ENCODE measurements at regions not wholly inside any gene's neighbourhood (a gene's known extent, or its start where the extent isn't known, plus 50 kb on each side); places are given as distances from the start of the nearest gene placed in this dataset.
"Not testable (repeated sequence)": the region's sequence is repeated elsewhere in the genome, so short reads cannot be mapped to it uniquely, and the experiment has no call there.

DNA sequence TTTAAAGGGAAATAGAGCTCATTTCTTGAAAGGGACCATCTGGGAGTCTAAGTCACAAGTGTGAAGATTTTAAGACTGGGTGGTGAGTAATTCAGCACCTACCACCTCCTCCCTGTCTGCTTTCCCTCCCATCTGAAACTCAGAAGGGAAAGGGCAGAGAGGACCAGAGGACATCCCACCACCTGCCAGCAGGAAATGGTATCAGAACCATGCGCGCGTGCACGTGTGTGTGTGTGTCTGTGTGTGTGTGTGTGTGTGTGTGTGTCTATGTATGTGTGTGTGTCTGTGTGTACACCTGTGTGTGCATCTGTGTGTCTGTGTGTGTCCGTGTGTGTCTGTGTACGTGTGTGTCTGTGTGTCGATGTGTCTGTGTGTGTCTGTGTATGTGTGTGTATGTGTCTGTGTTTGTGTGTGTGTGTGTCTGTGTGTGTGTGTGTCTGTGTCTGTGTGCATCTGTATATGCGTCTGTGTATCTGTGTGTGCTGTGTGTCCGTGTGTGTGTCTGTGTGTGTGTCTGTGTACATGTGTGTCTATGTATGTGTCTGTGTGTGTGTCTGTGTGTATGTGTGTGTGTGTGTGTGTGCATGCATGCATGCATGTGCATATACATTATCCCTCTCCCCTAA is 76.8 kb downstream of the ZFP36L2 start:
- in situ Hi-C loops (cut with MboI; ENCODE audit: low sequenced_read_pairs) = no loop called here

DNA sequence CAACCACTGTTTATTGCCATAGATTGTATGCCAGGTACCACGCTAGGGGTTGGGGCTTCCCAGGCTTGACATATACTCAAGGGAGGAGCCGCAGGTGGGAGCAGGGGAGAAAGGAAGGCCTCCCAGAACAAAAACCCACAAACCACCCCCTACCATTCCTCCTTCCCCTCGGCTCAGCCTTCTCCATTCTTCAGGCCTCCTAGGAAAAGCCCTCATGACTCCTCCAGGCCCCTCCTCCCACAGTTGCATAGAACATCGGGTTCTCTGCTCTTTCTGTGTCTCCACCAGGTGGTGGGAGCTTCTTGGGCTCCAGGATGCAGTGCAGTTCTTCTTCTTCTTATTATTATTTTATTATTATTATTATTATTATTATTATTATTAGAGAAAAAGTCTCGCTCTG is 80.3 kb downstream of the ZFP36L2 start:
- in situ Hi-C loops (cut with MboI; ENCODE audit: low sequenced_read_pairs) = no loop called here

DNA sequence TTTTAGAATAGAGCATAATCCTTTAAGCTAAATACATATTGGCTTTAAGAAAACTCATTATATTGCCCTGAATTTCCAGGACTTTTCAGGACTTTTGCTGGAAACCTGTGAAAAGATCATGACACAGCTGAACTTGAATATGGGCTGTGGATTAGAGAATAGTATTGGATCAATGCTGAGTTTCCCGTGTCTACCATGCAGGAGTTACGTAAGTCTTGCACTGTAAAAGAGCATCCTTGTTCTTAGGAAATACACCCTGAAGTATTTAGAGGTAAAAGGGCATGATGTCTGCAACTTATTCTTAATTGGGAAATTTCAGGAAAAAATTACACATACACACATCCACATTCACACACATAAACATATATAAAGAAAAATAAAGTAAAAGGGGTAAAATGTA is 82.1 kb downstream of the ZFP36L2 start:
- in situ Hi-C loops (cut with MboI; ENCODE audit: low sequenced_read_pairs) = no loop called here

DNA sequence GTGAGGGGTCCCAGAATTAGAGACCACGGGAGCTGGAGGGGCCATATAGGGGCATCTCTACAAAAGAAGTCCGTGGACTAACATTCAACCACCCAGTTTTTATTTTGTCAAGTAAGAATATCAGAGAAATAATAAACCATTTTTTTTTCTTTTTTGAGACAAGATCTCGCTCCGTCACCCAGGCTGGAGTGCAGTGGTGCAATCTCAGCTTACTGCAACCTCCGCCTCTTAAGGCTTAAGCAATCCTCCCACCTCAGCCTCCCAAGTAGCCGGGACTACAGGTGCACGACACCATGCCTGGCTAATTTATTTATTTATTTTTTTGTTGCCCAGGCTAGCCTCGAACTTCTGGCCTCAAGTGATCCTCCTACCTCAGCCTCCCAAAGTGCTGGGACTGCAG is 82.7 kb downstream of the ZFP36L2 start:
- in situ Hi-C loops (cut with MboI; ENCODE audit: low sequenced_read_pairs) = no loop called here

DNA sequence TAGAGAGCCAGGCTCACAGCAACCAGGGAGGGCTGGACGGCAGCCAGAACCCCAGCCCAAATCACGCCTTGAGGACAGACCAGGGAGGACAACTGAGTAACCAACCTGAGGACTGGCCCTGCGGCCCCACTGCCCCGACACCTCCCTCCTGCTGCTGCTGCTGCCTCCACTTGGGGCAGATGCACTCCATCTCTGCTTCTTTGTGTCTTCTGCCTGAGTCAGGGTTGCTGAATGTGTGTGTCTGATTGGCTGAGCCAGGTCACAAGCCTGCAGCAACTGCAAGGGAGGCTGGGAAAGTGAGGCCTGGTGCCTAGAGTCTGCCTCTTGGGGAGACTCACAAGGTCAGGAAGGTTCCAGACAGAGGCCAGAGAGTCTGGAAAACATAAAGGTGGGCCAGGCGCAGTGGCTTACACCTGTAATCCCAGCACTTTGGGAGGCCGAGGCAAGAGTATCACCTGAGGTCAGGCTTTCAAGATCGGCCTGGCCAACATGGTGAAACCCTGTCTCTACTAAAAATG is 83.4 kb downstream of the ZFP36L2 start:
- in situ Hi-C loops (cut with MboI; ENCODE audit: low sequenced_read_pairs) = no loop called here

DNA sequence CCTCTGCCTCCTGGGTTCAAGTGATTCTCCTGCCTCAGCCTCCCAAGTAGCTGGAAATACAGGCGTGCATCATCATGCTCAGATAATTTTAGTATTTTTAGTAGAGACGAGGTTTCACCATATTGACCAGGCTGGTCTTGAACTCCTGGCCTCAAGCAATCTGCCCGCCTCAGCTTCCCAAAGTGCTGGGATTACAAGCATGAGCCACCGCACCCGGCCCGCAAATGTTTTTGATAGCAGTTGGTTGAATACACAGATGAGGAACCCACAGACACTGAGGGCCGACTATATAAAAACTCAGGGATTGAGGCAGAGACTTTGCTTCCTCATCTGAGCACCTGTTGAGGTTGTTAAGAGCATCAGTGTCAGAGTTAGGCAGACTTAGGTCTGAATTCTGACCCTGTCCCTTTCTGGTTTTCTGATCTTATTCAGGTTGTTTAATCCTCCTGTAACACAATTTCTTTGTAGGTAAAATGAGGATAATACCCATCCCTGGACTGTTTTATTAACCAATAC is 84.7 kb downstream of the ZFP36L2 start:
- in situ Hi-C loops (cut with MboI; ENCODE audit: low sequenced_read_pairs) = not testable (repeated sequence)

DNA sequence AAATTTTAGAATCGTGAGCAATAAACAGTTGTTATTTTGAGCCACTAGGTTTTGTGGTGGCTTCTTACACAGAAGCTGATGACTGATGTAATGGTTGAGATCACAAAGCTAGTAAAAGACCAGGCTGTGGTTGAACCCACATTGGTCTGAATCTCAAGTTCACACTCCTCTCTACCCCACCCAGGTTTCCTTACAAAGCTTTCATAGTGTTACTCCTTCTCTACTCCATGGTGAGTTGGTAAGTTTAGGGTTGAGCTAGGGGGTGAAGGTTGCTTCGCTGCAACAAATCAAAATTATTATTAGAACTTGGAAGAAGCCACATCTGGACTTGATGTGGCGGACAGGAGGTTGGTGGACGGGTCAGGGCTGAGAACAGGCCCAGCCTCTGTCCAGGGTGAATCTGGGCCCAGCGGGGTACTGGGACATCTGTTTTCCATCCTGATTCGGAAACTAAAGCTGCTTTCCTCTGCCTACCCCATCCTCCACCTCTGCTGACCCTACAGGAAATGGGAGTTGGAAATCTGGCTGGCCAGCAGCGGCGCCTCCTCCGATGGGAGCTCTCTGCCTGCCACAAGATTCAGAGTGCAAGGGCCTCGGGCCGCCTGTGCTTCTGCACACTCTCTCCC is 86.3 kb downstream of the ZFP36L2 start:
- in situ Hi-C loops (cut with MboI; ENCODE audit: low sequenced_read_pairs) = no loop called here

DNA sequence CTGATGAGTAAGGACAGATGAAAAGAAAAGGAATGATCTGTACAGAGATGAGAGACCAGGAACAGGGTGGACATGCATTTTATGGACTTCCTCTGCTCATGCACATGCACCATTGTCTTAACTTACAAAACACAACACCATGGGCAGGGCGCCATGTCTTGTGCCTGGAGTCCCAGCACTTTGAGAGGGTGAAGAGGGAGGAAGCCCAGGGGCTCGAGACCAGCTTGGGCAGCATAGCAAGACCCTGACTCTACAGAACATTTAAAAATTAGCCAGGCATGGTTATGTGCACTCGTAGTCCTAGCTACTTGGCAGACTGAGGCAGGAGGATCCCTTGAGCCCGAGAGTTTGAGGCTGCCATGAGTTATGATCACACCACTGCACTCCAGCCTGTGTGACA is 86.9 kb downstream of the ZFP36L2 start:
- in situ Hi-C loops (cut with MboI; ENCODE audit: low sequenced_read_pairs) = no loop called here

DNA sequence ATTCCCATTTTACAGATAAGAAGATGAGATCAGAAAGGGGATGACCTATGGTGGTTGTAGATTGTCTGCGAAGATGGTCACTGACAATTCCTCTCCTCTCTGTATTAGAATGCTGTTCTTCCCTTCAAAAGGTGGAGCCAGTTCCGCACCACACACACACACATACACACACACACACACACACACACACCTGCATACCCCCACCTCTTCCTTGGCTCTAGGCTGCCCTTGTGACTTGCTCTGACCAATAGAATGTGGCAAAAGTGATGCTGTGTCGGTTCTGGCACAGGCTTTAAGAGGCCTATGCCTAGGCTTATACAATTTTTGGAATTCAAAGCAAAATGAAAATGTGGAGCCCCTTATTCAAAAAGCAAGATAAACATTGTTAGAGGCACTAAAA is 88.0 kb downstream of the ZFP36L2 start:
- in situ Hi-C loops (cut with MboI; ENCODE audit: low sequenced_read_pairs) = no loop called here

DNA sequence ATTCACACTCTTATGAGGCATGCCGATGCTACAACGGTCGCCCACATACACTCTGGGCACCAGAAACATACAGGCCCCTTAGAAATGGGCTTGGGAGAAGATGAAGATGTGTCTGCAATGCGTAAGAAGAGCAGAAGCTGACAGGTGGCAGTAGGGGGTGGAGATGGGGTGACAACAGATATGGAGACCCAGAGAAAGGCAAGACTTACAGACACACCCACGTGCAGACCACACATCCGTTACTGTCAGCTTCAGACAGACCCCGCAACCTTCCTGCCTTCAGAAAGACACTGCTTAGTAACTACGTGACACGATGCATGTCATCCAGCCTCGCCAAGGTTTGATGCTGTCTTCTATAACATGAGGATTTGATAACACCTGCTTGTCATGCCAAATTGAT is 89.5 kb downstream of the ZFP36L2 start:
- in situ Hi-C loops (cut with MboI; ENCODE audit: low sequenced_read_pairs) = no loop called here

DNA sequence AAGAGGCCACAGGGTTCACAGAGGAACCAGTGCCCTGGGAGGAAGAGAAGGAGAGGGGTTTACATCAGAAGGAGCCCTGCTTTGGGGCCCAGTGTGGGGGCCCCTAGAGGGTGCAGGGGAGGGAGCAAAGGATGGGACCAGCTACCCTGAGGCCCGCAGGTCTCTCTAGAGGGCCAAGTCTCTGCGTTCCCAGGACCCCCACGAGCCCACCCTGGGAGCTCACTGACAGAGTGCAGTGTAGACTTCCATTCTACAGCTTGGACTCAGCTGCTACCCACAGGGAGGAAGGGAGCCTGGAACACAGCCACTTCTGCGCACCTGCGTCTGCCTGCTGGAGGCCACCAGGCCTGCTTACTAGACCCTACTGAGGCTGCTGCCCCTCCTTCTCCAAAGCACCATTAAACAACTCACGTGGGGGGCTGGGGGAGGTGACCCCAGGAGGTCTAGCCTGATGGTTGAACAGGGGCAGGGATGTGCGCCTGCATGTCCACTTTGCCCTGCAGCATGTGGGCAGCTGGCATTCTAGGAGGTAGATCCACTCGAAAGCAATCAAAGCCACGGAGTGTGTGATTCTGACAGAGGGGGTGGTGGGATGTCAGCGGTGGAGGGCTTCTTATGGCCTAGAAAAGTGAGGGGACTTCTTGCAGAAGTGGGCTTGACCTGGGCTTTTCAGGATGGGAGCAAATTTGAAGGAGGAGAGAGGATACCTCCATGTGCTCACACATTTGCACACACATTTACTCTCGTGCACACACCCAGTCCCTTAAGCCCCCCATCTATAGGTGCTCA is 90.2 kb downstream of the ZFP36L2 start:
- in situ Hi-C loops (cut with MboI; ENCODE audit: low sequenced_read_pairs) = no loop called here

DNA sequence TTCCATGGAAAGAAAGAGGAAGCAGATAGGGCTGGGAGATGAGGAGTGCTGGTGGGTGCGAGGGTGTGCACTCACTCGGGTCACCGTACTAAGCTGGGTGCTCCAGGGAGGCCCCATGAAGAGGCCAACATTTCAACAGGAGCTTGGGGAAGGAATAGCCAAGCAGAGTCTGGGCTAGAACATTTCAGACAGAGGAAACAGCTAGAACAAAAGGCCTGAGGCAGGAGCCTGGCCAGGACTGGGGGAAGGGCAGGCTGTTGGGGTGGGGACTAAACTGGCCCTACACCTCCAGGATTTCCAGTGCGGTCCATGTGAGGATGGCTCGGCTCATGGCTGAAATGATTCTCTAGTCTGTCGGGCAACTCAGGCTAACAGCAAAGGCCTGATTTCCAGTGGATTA is 90.8 kb downstream of the ZFP36L2 start:
- in situ Hi-C loops (cut with MboI; ENCODE audit: low sequenced_read_pairs) = no loop called here

DNA sequence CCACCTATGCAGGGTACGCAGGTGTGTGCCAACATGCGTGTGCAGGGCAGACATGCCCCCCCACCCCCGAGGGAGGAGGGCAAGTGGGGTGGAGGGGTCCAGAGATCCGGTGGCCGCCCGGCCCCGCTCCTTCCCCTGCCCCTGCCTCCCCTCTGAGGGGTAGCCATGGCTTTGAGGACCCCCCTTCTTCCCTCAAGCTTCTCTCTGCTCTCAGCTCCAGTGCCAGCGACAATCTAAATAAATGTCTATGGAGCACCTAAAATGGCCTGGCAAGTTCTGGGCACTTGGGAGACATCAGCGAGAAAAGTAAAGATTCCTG is 91.9 kb downstream of the ZFP36L2 start:
- in situ Hi-C loops (cut with MboI; ENCODE audit: low sequenced_read_pairs) = no loop called here

DNA sequence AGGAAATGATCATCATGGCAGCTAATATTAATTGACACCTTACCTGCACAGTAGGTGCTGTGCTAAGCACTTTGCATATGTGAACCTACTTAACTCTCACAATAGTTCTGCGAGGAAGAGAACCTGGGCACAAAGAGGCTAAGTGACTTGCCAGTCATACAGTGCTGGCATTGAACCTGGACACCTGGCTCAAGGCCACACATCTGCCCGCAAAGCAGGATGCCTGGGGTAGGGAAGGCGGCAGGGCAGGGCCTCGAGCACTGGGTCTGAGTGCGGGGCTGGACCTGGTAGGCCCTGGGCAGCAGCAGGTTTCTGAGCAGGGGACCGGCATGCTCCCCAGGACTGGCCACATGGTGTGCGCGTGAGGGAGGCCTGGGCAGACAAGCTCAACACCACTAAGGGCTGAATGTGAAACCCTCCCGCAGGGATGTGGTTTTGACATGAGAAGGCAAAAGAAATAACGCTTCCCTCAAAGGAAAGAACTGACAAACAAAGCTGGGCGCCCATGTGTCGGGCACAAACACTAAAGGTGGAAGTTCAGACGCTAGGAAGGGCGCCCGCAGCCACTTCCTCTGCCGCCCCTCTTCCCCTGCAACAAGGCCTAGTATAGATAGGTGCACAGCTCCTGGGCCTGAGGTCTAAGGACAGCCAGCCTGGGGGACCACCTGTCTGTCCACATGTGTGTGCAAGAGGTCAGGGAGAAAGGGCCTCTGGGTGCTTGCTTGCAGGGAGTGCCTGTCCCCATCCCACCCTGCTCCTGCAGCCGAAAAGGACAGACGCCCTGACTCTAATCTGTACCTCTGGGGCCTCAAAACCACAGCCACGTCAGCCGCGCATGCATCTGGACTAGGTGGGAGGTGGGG is 92.5 kb downstream of the ZFP36L2 start:
- in situ Hi-C loops (cut with MboI; ENCODE audit: low sequenced_read_pairs) = no loop called here

DNA sequence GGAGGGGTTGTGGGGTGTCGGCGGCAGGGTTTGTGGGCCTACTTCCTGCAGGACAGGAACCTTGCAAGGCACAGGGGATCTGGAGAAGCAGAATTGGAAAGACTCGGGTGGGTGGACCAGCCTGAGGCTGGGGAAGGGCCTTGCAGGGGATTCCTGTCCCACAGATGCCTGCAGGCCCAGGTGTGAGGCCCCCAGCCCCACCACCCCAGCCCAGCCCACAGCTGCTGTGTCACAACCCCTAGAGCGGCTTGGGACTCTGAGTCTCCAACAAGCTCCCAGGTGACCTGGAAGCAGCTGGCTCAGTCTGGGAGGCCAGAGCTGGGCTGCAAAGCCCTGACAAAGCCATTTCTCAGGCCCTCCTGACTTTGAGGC is 93.1 kb downstream of the ZFP36L2 start:
- in situ Hi-C loops (cut with MboI; ENCODE audit: low sequenced_read_pairs) = no loop called here

DNA sequence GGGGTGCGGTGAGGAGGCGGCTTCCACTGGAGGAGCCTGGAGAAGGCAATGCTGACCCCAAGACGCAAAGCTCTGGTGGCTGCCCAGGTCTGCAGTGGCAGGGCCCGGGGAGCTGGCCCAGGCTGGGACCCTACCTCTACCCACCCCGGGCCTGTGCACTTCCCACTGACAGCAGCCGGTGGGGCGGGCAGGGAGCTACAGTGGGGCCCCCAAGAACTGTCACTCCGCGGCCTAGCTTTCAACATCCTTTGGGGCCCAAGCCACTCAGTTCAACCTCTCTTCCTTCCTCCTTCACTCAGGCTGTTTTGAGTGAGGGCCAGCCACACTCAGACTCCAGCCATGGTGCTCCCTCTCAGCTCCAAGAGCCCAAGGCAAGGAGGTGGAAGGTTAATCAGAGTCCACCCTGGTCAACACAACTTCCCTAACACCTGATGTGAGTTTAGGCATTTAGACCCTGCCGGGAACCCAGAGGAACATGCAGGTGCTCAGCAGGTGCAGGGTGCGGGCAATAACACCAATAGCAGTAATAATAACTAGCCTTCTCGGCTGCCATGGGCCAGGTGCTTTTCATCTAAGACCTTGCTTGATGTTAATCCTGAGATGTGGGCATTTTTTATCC is 93.6 kb downstream of the ZFP36L2 start:
- in situ Hi-C loops (cut with MboI; ENCODE audit: low sequenced_read_pairs) = no loop called here

DNA sequence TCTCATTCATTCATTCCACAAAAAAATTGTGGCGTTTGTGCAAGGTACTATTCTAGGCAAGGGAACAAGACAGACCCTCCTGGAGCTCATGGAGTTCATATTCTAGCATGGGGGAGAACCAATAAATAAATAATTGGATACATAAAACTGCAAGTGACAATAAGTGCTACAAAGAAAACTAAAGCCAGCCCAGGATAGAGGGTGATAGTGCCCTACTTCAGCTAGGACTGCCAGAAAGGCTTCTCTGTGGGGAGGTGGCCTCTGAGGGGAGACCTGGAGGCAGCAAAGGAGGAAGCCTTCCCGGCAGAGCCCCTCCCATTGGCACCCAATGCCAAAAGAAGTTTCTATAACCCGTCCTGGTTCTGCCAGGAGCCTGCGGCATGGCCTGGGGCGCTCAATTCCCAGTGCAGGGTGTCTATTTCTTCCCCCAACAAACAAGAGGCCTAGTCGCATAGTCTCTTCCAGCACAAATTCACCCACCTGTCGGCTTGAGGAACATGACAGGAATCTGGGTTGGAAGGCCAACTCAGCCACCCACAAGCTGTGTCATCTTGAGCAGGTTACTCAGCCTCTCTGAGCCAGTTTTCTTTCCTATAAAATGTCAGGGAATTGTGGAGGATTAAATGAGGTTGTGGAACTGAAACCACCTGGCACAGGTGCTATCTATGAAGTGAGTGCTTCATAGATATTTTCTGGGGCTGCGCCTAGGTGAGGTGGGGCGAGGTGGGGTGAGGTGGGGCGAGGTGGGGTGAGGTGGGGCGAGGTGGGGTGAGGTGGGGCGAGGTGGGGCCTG is 94.3 kb downstream of the ZFP36L2 start:
- in situ Hi-C loops (cut with MboI; ENCODE audit: low sequenced_read_pairs) = no loop called here

DNA sequence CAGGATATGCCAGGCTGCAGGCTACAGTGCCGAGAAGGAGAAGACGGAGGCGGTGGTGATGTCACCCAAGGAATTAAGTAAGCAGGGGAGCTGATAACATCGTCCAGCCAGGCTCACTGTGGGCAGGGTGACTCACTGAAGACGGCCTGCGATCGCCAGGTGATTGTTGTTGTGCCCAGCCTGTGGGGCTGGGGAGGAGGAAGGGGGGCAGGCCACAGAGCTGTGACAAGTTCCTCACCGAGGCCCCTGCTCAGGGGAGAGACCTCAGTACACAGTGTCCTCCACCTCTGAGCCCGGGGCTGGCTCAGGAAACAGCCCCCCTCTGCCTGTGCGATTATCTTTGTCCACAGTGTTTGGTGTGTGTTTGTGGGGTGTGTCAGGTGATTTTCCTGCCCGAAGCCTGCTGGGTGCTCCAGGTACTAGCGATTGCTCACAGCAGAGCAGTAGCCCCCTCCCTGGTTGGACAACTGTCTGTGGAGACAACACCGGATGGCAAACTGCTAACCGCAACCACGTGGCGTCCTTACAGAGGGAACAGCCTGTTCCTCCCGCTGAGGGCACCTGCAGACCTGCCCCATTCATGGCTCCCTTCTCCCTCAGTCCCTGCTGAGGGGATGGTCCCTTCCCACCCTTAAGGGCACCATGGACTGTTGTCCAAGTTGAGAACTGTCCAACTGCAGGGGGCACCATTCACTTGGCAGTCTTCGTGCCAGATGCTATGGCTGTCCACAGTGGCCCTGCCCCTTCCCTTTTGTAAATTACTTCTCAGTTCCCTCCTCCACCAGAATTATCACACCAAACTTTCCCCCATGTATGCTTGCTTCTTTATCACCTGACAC is 95.1 kb downstream of the ZFP36L2 start:
- in situ Hi-C loops (cut with MboI; ENCODE audit: low sequenced_read_pairs) = no loop called here

DNA sequence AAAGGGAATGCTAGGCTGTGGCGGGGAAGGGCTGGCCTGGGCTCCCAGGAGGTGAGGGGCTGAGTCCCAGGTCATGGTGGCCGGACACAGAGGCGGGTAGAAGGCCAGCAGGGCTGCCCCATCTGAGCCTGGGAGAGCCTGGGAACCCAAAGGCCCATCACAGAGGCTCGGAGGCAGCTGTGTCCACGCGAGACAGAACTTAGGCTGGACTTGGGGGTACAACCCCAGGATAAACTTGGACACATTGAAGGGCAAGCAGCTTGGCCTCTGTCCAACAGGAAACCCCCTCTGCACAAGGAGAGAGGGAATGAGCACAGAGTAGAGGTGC is 95.9 kb downstream of the ZFP36L2 start:
- in situ Hi-C loops (cut with MboI; ENCODE audit: low sequenced_read_pairs) = no loop called here
